ENCODE measurements at regions not wholly inside any gene's neighbourhood (a gene's known extent, or its start where the extent isn't known, plus 50 kb on each side); places are given as distances from the start of the nearest gene placed in this dataset.

- TF ChIP-seq CTCF (conservative IDR thresholded peaks at IDR 0.05) (no peak), ZFX (IDR thresholded peaks at IDR 0.05) (no peak)
Observed at GRCh38 chr12:84603484-84604248, 308.9 kb downstream of the SLC6A15 start.
